OCI-LY7 (cell line): ENCODE measurements at regions not wholly inside any gene's neighbourhood (a gene's known extent, or its start where the extent isn't known, plus 50 kb on each side); places are given as distances from the start of the nearest gene placed in this dataset.
"Not testable (repeated sequence)": the region's sequence is repeated elsewhere in the genome, so short reads cannot be mapped to it uniquely, and the experiment has no call there.

Experiments used
- BruUV-seq: library from RNA; stranded (reverse); fragments of 400-500 nt; replicated peaks from 2 replicates; lab custom pipeline; 2021; lab: Mats Ljungman, UMichigan
- CTCF ChIA-PET: fragments of 300-600 bp; sonication (Branson Sonifier 250); formaldehyde crosslinking; loops from one replicate; lab custom pipeline; 2022; ENCODE audit warnings: antibody characterized with exemption; ENCODE audit not compliant: unreplicated experiment; lab: Charles Lee
- POLR2A ChIA-PET: fragments of 300-600 bp; sonication (Branson Sonifier 250); formaldehyde crosslinking; loops from one replicate; lab custom pipeline; 2022; ENCODE audit warnings: antibody characterized with exemption; lab: Charles Lee
- DNase-seq: peaks from one replicate; pipeline ENCODE4 v3.0.0-alpha.2; 2015; ENCODE audit warnings: low spot score
- H2AFZ ChIP-seq: fragments of 200-600 bp; sonication (generic), shearing (Covaris generic); 2 replicates; pipeline ENCODE4 v1.6.1; 2014; ENCODE audit warnings: mild to moderate bottlenecking, antibody characterized with exemption, low read length, moderate library complexity
- H3K27ac ChIP-seq: fragments of 200-600 bp; sonication (generic); 2 replicates; pipeline ENCODE4 v1.5.1; 2014; ENCODE audit warnings: mixed run types, low read depth, mild to moderate bottlenecking, moderate library complexity, low read length, inconsistent platforms; ENCODE audit not compliant: poor library complexity, severe bottlenecking
- H3K36me3 ChIP-seq: fragments of 200-600 bp; sonication (generic); 2 replicates; pipeline ENCODE4 v1.6.1; 2014; ENCODE audit warnings: mild to moderate bottlenecking, antibody characterized with exemption, low read length, moderate library complexity, mixed read lengths; ENCODE audit not compliant: insufficient read depth
- H3K4me1 ChIP-seq: fragments of 200-600 bp; sonication (generic); 2 replicates; pipeline ENCODE4 v1.5.1; 2014; ENCODE audit warnings: mild to moderate bottlenecking, low read length; ENCODE audit not compliant: insufficient read depth, poor library complexity, severe bottlenecking
- H3K4me2 ChIP-seq: fragments of 200-600 bp; sonication (generic); 2 replicates; pipeline ENCODE4 v1.6.1; 2014; ENCODE audit warnings: mild to moderate bottlenecking, low read length
- H3K4me3 ChIP-seq: fragments of 200-600 bp; sonication (generic); 2 replicates; pipeline ENCODE4 v1.5.1; 2014; ENCODE audit warnings: mild to moderate bottlenecking, low read depth, low read length; ENCODE audit not compliant: poor library complexity, severe bottlenecking
- H3K79me2 ChIP-seq: fragments of 200-600 bp; sonication (generic); 2 replicates; pipeline ENCODE4 v1.6.1; 2016; ENCODE audit warnings: low read depth, mild to moderate bottlenecking, low read length, moderate library complexity, mixed read lengths; ENCODE audit not compliant: insufficient read depth
- H3K9me2 ChIP-seq: fragments of 200-600 bp; sonication (generic); 2 replicates; pipeline ENCODE4 v1.6.1; 2016; ENCODE audit warnings: mild to moderate bottlenecking, low read length, mixed read lengths; ENCODE audit not compliant: insufficient read depth
- H3K9me3 ChIP-seq: fragments of 200-600 bp; sonication (generic); 2 replicates; pipeline ENCODE4 v1.6.1; 2014; ENCODE audit warnings: mild to moderate bottlenecking, mixed run types, low read length, mixed read lengths
- H4K20me1 ChIP-seq: fragments of 200-600 bp; sonication (generic); 2 replicates; pipeline ENCODE4 v1.6.1; 2014; ENCODE audit warnings: mild to moderate bottlenecking, antibody characterized with exemption, low read length, moderate library complexity, mixed read lengths; ENCODE audit not compliant: insufficient read depth
- CTCF ChIP-seq: fragments of 200-600 bp; sonication (generic); conservative IDR thresholded peaks from 2 replicates; pipeline ENCODE4 v1.5.1; 2014; ENCODE audit warnings: mild to moderate bottlenecking, antibody characterized with exemption, low read length, moderate library complexity, mixed read lengths
- EZH2phosphoT487 ChIP-seq: fragments of 200-600 bp; sonication (generic); IDR thresholded peaks from 2 replicates; pipeline ENCODE4 v1.6.1; 2018; ENCODE audit warnings: low read depth, borderline replicate concordance, mild to moderate bottlenecking, mixed run types, antibody characterized with exemption, low read length, moderate library complexity, mixed read lengths
- intact Hi-C: fragments of 100-400 bp; cut with micrococcal nuclease; formaldehyde crosslinking; loops from one replicate; pipeline ENCODE4 v1.10.0; 2022; ENCODE audit not compliant: unreplicated experiment

- no TSS peak for BruUV-seq
- ChIA-PET CTCF (no interaction called here), POLR2A (interaction anchor here (0.8 kb wide), 1 partner anchor 23 kb away, joined by 4 read pairs; no protein-coding TSS in a partner anchor)
- H4K20me1 ChIP-seq = no peaks in the 10 kb centered on the region
- no peak overlapping the region for H3K27ac ChIP-seq
- no peak overlapping the region for H2AFZ ChIP-seq
- DNase-seq = no peak
- no peaks in the 10 kb centered on the region for H3K9me3 ChIP-seq
- H3K9me2 ChIP-seq = no peaks in the 10 kb centered on the region
- no peak for TF ChIP-seq EZH2phosphoT487
- intact Hi-C loops = loop anchor here (10.0 kb wide), 1 partner anchor 973 kb away; the partner anchor contains the start of gene MARCKS
- no peaks in the 10 kb centered on the region for H3K4me1 ChIP-seq
- no peak overlapping the region for H3K4me3 ChIP-seq
- H3K4me2 ChIP-seq = no peak overlapping the region
- H3K36me3 ChIP-seq = no peaks in the 10 kb centered on the region
- no peaks in the 10 kb centered on the region for H3K79me2 ChIP-seq
Measured at GRCh38 chr6:112881828-112882780, 535.0 kb downstream of the RFPL4B start.

- no peaks in the 10 kb centered on the region for H3K9me2 ChIP-seq
- intact Hi-C loops = loop anchor here (10.0 kb wide), 1 partner anchor 972 kb away; the partner anchor contains the start of gene MARCKS
- H2AFZ ChIP-seq = no peak overlapping the region
- H3K4me2 ChIP-seq = no peak overlapping the region
- ChIA-PET CTCF (no interaction called here), POLR2A (interaction anchor here (0.8 kb wide), 1 partner anchor 22 kb away, joined by 4 read pairs; no protein-coding TSS in a partner anchor)
- no peak for TF ChIP-seq EZH2phosphoT487
- TF ChIP-seq CTCF = no peak
- no peak for DNase-seq
- no TSS peak for BruUV-seq
- no peaks in the 10 kb centered on the region for H3K79me2 ChIP-seq
- no peaks in the 10 kb centered on the region for H3K4me1 ChIP-seq
- H3K27ac ChIP-seq = no peak overlapping the region
- no peaks in the 10 kb centered on the region for H3K36me3 ChIP-seq
- H3K9me3 ChIP-seq = no peaks in the 10 kb centered on the region
- no peaks in the 10 kb centered on the region for H4K20me1 ChIP-seq
- H3K4me3 ChIP-seq = no peak overlapping the region
Measured at GRCh38 chr6:112883095-112883494, 536.0 kb downstream of the RFPL4B start.

GRCh38 chr6:112886415-112886814 lies 539.3 kb downstream of the RFPL4B start:
- Histone ChIP-seq H3K9me2 (no peaks in the 10 kb centered on the region), H3K4me3 (no peak overlapping the region), H3K9me3 (no peaks in the 10 kb centered on the region), H3K27ac (no peak overlapping the region), H3K79me2 (no peaks in the 10 kb centered on the region), H3K4me1 (no peaks in the 10 kb centered on the region), H4K20me1 (no peaks in the 10 kb centered on the region), H2AFZ (no peak overlapping the region), H3K36me3 (no peaks in the 10 kb centered on the region), H3K4me2 (no peak overlapping the region)
- ChIA-PET CTCF (no interaction called here), POLR2A (no interaction called here)
- no peak for TF ChIP-seq EZH2phosphoT487
- no peak for TF ChIP-seq CTCF
- no peak for DNase-seq
- BruUV-seq = no TSS peak
- intact Hi-C loops = loop anchor here (10.0 kb wide), 1 partner anchor 968 kb away; the partner anchor contains the start of gene MARCKS

GRCh38 chr6:112887424-112887823 lies 540.3 kb downstream of the RFPL4B start:
- H3K9me2 ChIP-seq, CTCF ChIA-PET, H3K36me3 ChIP-seq, H2AFZ ChIP-seq, H4K20me1 ChIP-seq, H3K4me3 ChIP-seq, H3K4me1 ChIP-seq, POLR2A ChIA-PET, H3K4me2 ChIP-seq, H3K27ac ChIP-seq, DNase-seq, BruUV-seq, H3K9me3 ChIP-seq, H3K79me2 ChIP-seq: not testable (repeated sequence)
- intact Hi-C loops = loop anchor here (10.0 kb wide), 1 partner anchor 967 kb away; the partner anchor contains the start of gene MARCKS
